Psoas muscle (tissue), 7 donors: ENCODE measurements at regions not wholly inside any gene's neighbourhood (a gene's known extent, or its start where the extent isn't known, plus 50 kb on each side); places are given as distances from the start of the nearest gene placed in this dataset.

Experiments
- ATAC-seq, 4 donors: fragments of 200-7000 bp; cut with Tn5 transposase; one replicate each; pipeline ENCODE4 v1.9.1; 2020; ENCODE audit warnings: moderate library complexity in 3 of 4, mild to moderate bottlenecking in 2 of 4
- DNase-seq, 2 donors: peaks; one replicate each; pipeline ENCODE4 v3.0.0-alpha.2; 2020
- H3K27ac ChIP-seq: fragments of 200-600 bp; one replicate; pipeline ENCODE4 v1.8.0; 2022
- H3K27me3 ChIP-seq, 3 donors: fragments of 200-600 bp in 1 of 3; one replicate each; pipeline versions ENCODE4 v1.6.1 to v1.8.0; 2013 to 2022; ENCODE audit warnings: low read length in 2 of 3, mild to moderate bottlenecking in 2 of 3, moderate library complexity in 1 of 3; ENCODE audit not compliant: insufficient read depth in 3 of 3
- H3K36me3 ChIP-seq, 2 donors: fragments of 200-600 bp in 1 of 2; one replicate each; pipeline versions ENCODE4 v1.6.1 to v1.8.0; 2013 to 2022; ENCODE audit warnings: low read depth in 1 of 2, mild to moderate bottlenecking in 1 of 2, moderate library complexity in 1 of 2; ENCODE audit not compliant: insufficient read depth in 1 of 2
- H3K4me1 ChIP-seq: fragments of 200-600 bp; one replicate; pipeline ENCODE4 v1.8.0; 2022
- H3K4me3 ChIP-seq: fragments of 200-600 bp; one replicate; pipeline ENCODE4 v1.8.0; 2022; ENCODE audit warnings: mild to moderate bottlenecking
- H3K9me3 ChIP-seq: fragments of 200-600 bp; one replicate; pipeline ENCODE4 v1.8.0; 2022
- CTCF ChIP-seq: fragments of 200-600 bp; IDR thresholded peaks from one replicate; pipeline ENCODE4 v1.8.0; 2022; ENCODE audit warnings: antibody characterized with exemption
- WGBS, 3 donors: extraction: QIAGEN DNeasy Blood & Tissue Kit; methylation state at CpG; one replicate each; pipeline versions ENCODE4 v1.1.6 to v1.1.7; 2013; 5-methylcytosine and 5-hydroxymethylcytosine counted together
- intact Hi-C, 2 donors: fragments of 100-400 bp; cut with DNase I; formaldehyde crosslinking; loops; one replicate each; pipeline versions ENCODE4 v1.11.0 to v1.14.2; 2022
- donor health status: healthy with polysubstance abuse.
- donor health status: DM: no; HTN: no; CAD: no; lungs with moderate emphysema.
- donor health status: Bipolar disorder and iron deficiency.
- donor health status: healthy.
- donor health status: DM: yes; HTN: yes; CAD: no.
- donor health status: DM: no; HTN: no; CAD: no.
- donor health status: DM: yes; HTN: yes; CAD: no.

GRCh38 chr10:8416192-8416701 lies 361.8 kb downstream of the GATA3 start:
- ATAC-seq (no peak), DNase-seq (no peak)
- TF ChIP-seq CTCF: no peak
- 58 to 67% (median 63%) methylated on average over 8 of the region's 8 CpGs for WGBS, 3 donors
- no peaks in the 10 kb centered on the region for H3K9me3 ChIP-seq
- H3K36me3 ChIP-seq: no peaks in the 10 kb centered on the region
- H3K27me3 ChIP-seq: no peaks in the 10 kb centered on the region
- H3K4me1 ChIP-seq: no peaks in the 10 kb centered on the region
- no peak overlapping the region for H3K4me3 ChIP-seq
- H3K27ac ChIP-seq: no peak overlapping the region
- intact Hi-C loops: no loop called here

- DNase-seq (no peak), ATAC-seq (no peak)
- Histone ChIP-seq H3K36me3 (no peaks in the 10 kb centered on the region), H3K4me1 (no peaks in the 10 kb centered on the region), H3K27me3 (no peaks in the 10 kb centered on the region), H3K9me3 (no peaks in the 10 kb centered on the region), H3K27ac (no peak overlapping the region), H3K4me3 (no peak overlapping the region)
- intact Hi-C loops: no loop called here
- TF ChIP-seq CTCF: no peak
- 54 to 82% (median 66%) methylated on average over 3 of the region's 3 CpGs for WGBS, 3 donors
Observed at GRCh38 chr10:8416760-8417159, 362.3 kb downstream of the GATA3 start.

GRCh38 chr10:8417631-8418030 lies 363.1 kb downstream of the GATA3 start:
- Histone ChIP-seq H3K27ac (no peak overlapping the region), H3K27me3 (no peaks in the 10 kb centered on the region), H3K4me1 (no peaks in the 10 kb centered on the region), H3K36me3 (no peaks in the 10 kb centered on the region), H3K9me3 (no peaks in the 10 kb centered on the region), H3K4me3 (no peak overlapping the region)
- intact Hi-C loops: no loop called here
- no peak for TF ChIP-seq CTCF
- ATAC-seq: no peak
- DNase-seq: no peak
- 78 to 94% (median 89%) methylated on average over 1 of the region's 1 CpG for WGBS, 3 donors

GRCh38 chr10:8418631-8419030 lies 364.1 kb downstream of the GATA3 start:
- Histone ChIP-seq H3K9me3 (no peaks in the 10 kb centered on the region), H3K4me3 (no peak overlapping the region), H3K4me1 (no peaks in the 10 kb centered on the region), H3K36me3 (no peaks in the 10 kb centered on the region), H3K27ac (no peak overlapping the region), H3K27me3 (no peaks in the 10 kb centered on the region)
- WGBS, 3 donors: 78 to 88% (median 83%) methylated on average over 4 of the region's 4 CpGs
- intact Hi-C loops: no loop called here
- no peak for TF ChIP-seq CTCF
- ATAC-seq (no peak), DNase-seq (no peak)

GRCh38 chr10:8420182-8420581 lies 365.7 kb downstream of the GATA3 start:
- intact Hi-C loops: no loop called here
- ATAC-seq: no peak
- Histone ChIP-seq H3K27ac (no peak overlapping the region), H3K4me1 (no peaks in the 10 kb centered on the region), H3K27me3 (no peaks in the 10 kb centered on the region), H3K9me3 (no peaks in the 10 kb centered on the region), H3K4me3 (no peak overlapping the region), H3K36me3 (no peaks in the 10 kb centered on the region)
- DNase-seq: no peak
- WGBS, 3 donors: 67 to 75% (median 67%) methylated on average over 2 of the region's 2 CpGs
- TF ChIP-seq CTCF: no peak
